Mesenchymal stem cell (in vitro differentiated cells and primary cell): ENCODE measurements at regions not wholly inside any gene's neighbourhood (a gene's known extent, or its start where the extent isn't known, plus 50 kb on each side); places are given as distances from the start of the nearest gene placed in this dataset.

Source experiments
- DNase-seq: peaks from one replicate; pipeline ENCODE4 v3.0.0-alpha.2; 2013
- H2AFZ ChIP-seq: one replicate; pipeline ENCODE4 v1.6.1; 2013; ENCODE audit warnings: low read depth, mild to moderate bottlenecking, control low read depth, inconsistent platforms, low read length, moderate library complexity
- H2AK5ac ChIP-seq: 2 replicates; pipeline ENCODE4 v1.6.1; 2013; ENCODE audit warnings: low read length, moderate library complexity, mild to moderate bottlenecking, inconsistent platforms; ENCODE audit not compliant: severe bottlenecking
- H2BK120ac ChIP-seq: one replicate; pipeline ENCODE4 v1.6.1; 2013; ENCODE audit warnings: low read depth, mild to moderate bottlenecking, inconsistent platforms, low read length, moderate library complexity
- H2BK12ac ChIP-seq, 2 experiments: one replicate each; pipeline ENCODE4 v1.6.1; 2013; ENCODE audit warnings: inconsistent platforms in 2 of 2, low read length in 2 of 2, mild to moderate bottlenecking in 2 of 2, moderate library complexity in 2 of 2, control low read depth in 1 of 2
- H2BK15ac ChIP-seq: one replicate; pipeline ENCODE4 v1.6.1; 2013; ENCODE audit warnings: mild to moderate bottlenecking, low read depth, inconsistent platforms; ENCODE audit not compliant: poor library complexity, severe bottlenecking
- H2BK5ac ChIP-seq: 2 replicates; pipeline ENCODE4 v1.6.1; 2013; ENCODE audit warnings: low read depth, mild to moderate bottlenecking, low read length, control low read depth, inconsistent platforms; ENCODE audit not compliant: poor library complexity, severe bottlenecking
- H3K14ac ChIP-seq, 2 experiments: one replicate each; pipeline ENCODE4 v1.6.1; 2013; ENCODE audit warnings: inconsistent platforms in 2 of 2, low read length in 2 of 2, control low read depth in 1 of 2, mild to moderate bottlenecking in 1 of 2, moderate library complexity in 1 of 2
- H3K18ac ChIP-seq, 2 experiments: one replicate each; pipeline ENCODE4 v1.6.1; 2013; ENCODE audit warnings: inconsistent platforms in 2 of 2, low read length in 2 of 2, control low read depth in 1 of 2, low read depth in 1 of 2, mild to moderate bottlenecking in 1 of 2
- H3K23ac ChIP-seq, 2 experiments: one replicate each; pipeline ENCODE4 v1.6.1; 2013; ENCODE audit warnings: inconsistent platforms in 2 of 2, low read length in 2 of 2, mild to moderate bottlenecking in 2 of 2, moderate library complexity in 2 of 2, control low read depth in 1 of 2
- H3K27ac ChIP-seq: 2 replicates; pipeline ENCODE4 v1.5.1; 2013; ENCODE audit warnings: mild to moderate bottlenecking, moderate library complexity, low read length, control low read depth, inconsistent platforms; ENCODE audit not compliant: poor library complexity, severe bottlenecking
- H3K27me3 ChIP-seq, 2 experiments: 2 replicates each; pipeline versions ENCODE4 v1.6.1 to v1.7.0; 2013; ENCODE audit warnings: low read length in 2 of 2, mild to moderate bottlenecking in 2 of 2, moderate library complexity in 2 of 2, control low read depth in 1 of 2, inconsistent platforms in 1 of 2; ENCODE audit not compliant: control insufficient read depth in 1 of 2, insufficient read depth in 1 of 2
- H3K36me3 ChIP-seq, 2 experiments: 2 replicates each; pipeline versions ENCODE4 v1.6.1 to v1.7.0; 2013; ENCODE audit warnings: low read length in 2 of 2, control low read depth in 1 of 2, inconsistent platforms in 1 of 2, low read depth in 1 of 2, mild to moderate bottlenecking in 1 of 2; ENCODE audit not compliant: insufficient read depth in 2 of 2, control insufficient read depth in 1 of 2
- H3K4ac ChIP-seq, 2 experiments: one replicate each; pipeline ENCODE4 v1.6.1; 2013; ENCODE audit warnings: inconsistent platforms in 2 of 2, low read length in 2 of 2, mild to moderate bottlenecking in 2 of 2, moderate library complexity in 2 of 2, control low read depth in 1 of 2, low read depth in 1 of 2
- H3K4me1 ChIP-seq: 2 replicates; pipeline ENCODE4 v1.6.1; 2013; ENCODE audit warnings: low read depth, low read length, control low read depth; ENCODE audit not compliant: control insufficient read depth, insufficient read depth
- H3K4me2 ChIP-seq: 2 replicates; pipeline ENCODE4 v1.6.1; 2013; ENCODE audit warnings: low read length, mild to moderate bottlenecking, inconsistent platforms; ENCODE audit not compliant: poor library complexity, severe bottlenecking
- H3K4me3 ChIP-seq, 2 experiments: 2 replicates each; pipeline versions ENCODE4 v1.5.1 to v1.7.0; 2013; ENCODE audit warnings: low read length in 2 of 2, mild to moderate bottlenecking in 2 of 2, control low read depth in 1 of 2, low read depth in 1 of 2; ENCODE audit not compliant: insufficient read depth in 1 of 2
- H3K79me1 ChIP-seq: replicated peaks from 2 replicates; pipeline ENCODE4 v1.6.1; 2013; ENCODE audit warnings: mild to moderate bottlenecking, control low read depth, low read length, inconsistent platforms; ENCODE audit not compliant: poor library complexity, severe bottlenecking
- H3K9ac ChIP-seq: 2 replicates; pipeline ENCODE4 v1.7.0; 2013; ENCODE audit warnings: mild to moderate bottlenecking, low read length, moderate library complexity
- H3K9me3 ChIP-seq: 2 replicates; pipeline ENCODE4 v1.7.0; 2013; ENCODE audit warnings: mild to moderate bottlenecking, low read length; ENCODE audit not compliant: control insufficient read depth
- H4K8ac ChIP-seq: one replicate; pipeline ENCODE4 v1.6.1; 2013; ENCODE audit warnings: inconsistent platforms, mild to moderate bottlenecking, low read length, moderate library complexity
- H4K91ac ChIP-seq: one replicate; pipeline ENCODE4 v1.6.1; 2013; ENCODE audit warnings: mild to moderate bottlenecking, low read length, inconsistent platforms
- WGBS: methylation state at CpG from one replicate; pipeline ENCODE4 v1.1.7; 2013; ENCODE audit warnings: mixed read lengths; 5-methylcytosine and 5-hydroxymethylcytosine counted together

GRCh38 chrX:97843200-97843811 lies 959.6 kb downstream of the RPA4 start:
- H2BK120ac ChIP-seq = no peak overlapping the region
- no peak overlapping the region for H4K8ac ChIP-seq
- H3K36me3 ChIP-seq = no peaks in the 10 kb centered on the region
- no peak overlapping the region for H3K4me2 ChIP-seq
- H3K27me3 ChIP-seq = no peaks in the 10 kb centered on the region
- no peak overlapping the region for H3K23ac ChIP-seq
- no peak overlapping the region for H4K91ac ChIP-seq
- 97% methylated on average over 30 of the region's 30 CpGs for WGBS
- no peak overlapping the region for H3K27ac ChIP-seq
- H2AFZ ChIP-seq = no peak overlapping the region
- no peak overlapping the region for H3K18ac ChIP-seq
- H3K14ac ChIP-seq = no peak overlapping the region
- H2BK15ac ChIP-seq = no peak overlapping the region
- no peak for DNase-seq
- peaks cover 7% of the 10 kb centered on the region for H3K9me3 ChIP-seq
- H3K4ac ChIP-seq = no peak overlapping the region
- no peak overlapping the region for H2AK5ac ChIP-seq
- H3K4me3 ChIP-seq = no peak overlapping the region
- no peak overlapping the region for H2BK5ac ChIP-seq
- no peaks in the 10 kb centered on the region for H3K4me1 ChIP-seq
- no peak overlapping the region for H2BK12ac ChIP-seq
- no peaks in the 10 kb centered on the region for H3K79me1 ChIP-seq
- no peak overlapping the region for H3K9ac ChIP-seq

DNA sequence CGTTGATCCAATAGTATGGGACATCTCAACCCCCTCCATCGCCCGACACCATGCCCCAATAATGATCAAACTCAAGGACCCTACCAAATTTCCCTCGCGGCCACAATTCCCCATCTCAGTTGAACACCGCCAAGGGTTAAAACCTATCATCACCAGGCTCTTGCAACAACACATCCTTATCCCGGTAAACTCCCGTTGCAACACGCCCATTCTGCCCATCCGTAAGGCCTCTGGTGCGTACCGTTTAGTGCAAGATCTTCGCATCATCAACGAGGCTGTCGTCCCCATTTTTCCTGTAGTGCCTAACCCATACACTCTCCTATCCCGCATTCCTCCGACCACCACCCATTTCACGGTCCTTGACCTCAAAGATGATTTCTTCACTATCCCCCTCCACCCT lies 960.5 kb downstream of the RPA4 start:
- H3K4ac ChIP-seq = no peak overlapping the region
- 97% methylated on average over 18 of the region's 18 CpGs for WGBS
- H4K8ac ChIP-seq = no peak overlapping the region

DNA sequence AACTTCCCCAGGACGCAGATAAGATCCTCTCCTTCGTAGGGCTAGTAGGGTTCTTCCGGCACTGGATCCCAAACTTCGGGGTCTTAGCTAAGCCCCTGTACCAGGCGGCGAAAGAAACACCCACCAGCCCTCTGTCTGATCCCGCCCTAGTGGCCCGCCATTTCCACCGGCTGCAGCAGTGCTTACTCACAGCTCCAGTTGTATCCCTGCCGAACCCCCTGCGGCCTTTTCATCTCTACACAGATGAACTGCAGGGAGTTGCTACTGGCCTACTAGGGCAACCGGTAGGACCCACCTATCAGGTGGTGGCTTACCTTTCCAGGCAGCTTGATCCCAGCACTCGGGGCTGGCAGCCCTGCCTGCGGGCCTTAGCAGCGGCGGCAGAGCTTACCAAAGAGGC lies 961.2 kb downstream of the RPA4 start:
- Histone ChIP-seq H3K18ac (no peak overlapping the region), H4K91ac (no peak overlapping the region), H2BK12ac (no peak overlapping the region), H3K9me3 (peaks cover 7% of the 10 kb centered on the region), H3K4ac (no peak overlapping the region), H3K14ac (no peak overlapping the region), H3K4me1 (no peaks in the 10 kb centered on the region), H2BK15ac (no peak overlapping the region), H3K79me1 (no peaks in the 10 kb centered on the region), H2AFZ (no peak overlapping the region), H3K27ac (no peak overlapping the region), H3K23ac (no peak overlapping the region), H3K27me3 (no peaks in the 10 kb centered on the region), H2BK120ac (no peak overlapping the region), H3K4me2 (no peak overlapping the region), H2BK5ac (no peak overlapping the region), H4K8ac (no peak overlapping the region), H3K9ac (no peak overlapping the region), H2AK5ac (no peak overlapping the region), H3K4me3 (no peak overlapping the region), H3K36me3 (no peaks in the 10 kb centered on the region)
- no peak for DNase-seq
- 95% methylated on average over 15 of the region's 16 CpGs for WGBS

More for the DNA sequence above, 960.5 kb downstream of the RPA4 start:
- no peaks in the 10 kb centered on the region for H3K4me1 ChIP-seq
- H3K23ac ChIP-seq = no peak overlapping the region
- no peak overlapping the region for H2AK5ac ChIP-seq
- H2BK5ac ChIP-seq = no peak overlapping the region
- H2BK12ac ChIP-seq = no peak overlapping the region
- no peak overlapping the region for H3K18ac ChIP-seq
- no peaks in the 10 kb centered on the region for H3K27me3 ChIP-seq
- peaks cover 7% of the 10 kb centered on the region for H3K9me3 ChIP-seq
- H2BK120ac ChIP-seq = no peak overlapping the region
- no peak overlapping the region for H2BK15ac ChIP-seq
- no peak overlapping the region for H3K14ac ChIP-seq
- no peak overlapping the region for H2AFZ ChIP-seq
- DNase-seq = no peak
- no peak overlapping the region for H3K9ac ChIP-seq
- no peak overlapping the region for H3K27ac ChIP-seq
- H3K4me3 ChIP-seq = no peak overlapping the region
- H3K79me1 ChIP-seq = no peaks in the 10 kb centered on the region
- H4K91ac ChIP-seq = no peak overlapping the region
- no peak overlapping the region for H3K4me2 ChIP-seq
- no peaks in the 10 kb centered on the region for H3K36me3 ChIP-seq

GRCh38 chrX:97845451-97845850 lies 961.7 kb downstream of the RPA4 start:
- Histone ChIP-seq H3K23ac (no peak overlapping the region), H3K4me1 (no peaks in the 10 kb centered on the region), H2AFZ (no peak overlapping the region), H3K79me1 (no peaks in the 10 kb centered on the region), H2BK5ac (no peak overlapping the region), H2BK15ac (no peak overlapping the region), H2BK12ac (no peak overlapping the region), H3K36me3 (no peaks in the 10 kb centered on the region), H3K27me3 (no peaks in the 10 kb centered on the region), H3K9ac (no peak overlapping the region), H3K4ac (no peak overlapping the region), H2BK120ac (no peak overlapping the region), H4K8ac (no peak overlapping the region), H3K27ac (no peak overlapping the region), H3K14ac (no peak overlapping the region), H3K9me3 (peaks cover 7% of the 10 kb centered on the region), H3K4me3 (no peak overlapping the region), H2AK5ac (no peak overlapping the region), H3K4me2 (no peak overlapping the region), H3K18ac (no peak overlapping the region), H4K91ac (no peak overlapping the region)
- no peak for DNase-seq
- WGBS = 95% methylated on average over 18 of the region's 18 CpGs
